Dermis microvascular lymphatic vessel endothelial cell (primary cell): ENCODE measurements at regions not wholly inside any gene's neighbourhood (a gene's known extent, or its start where the extent isn't known, plus 50 kb on each side); places are given as distances from the start of the nearest gene placed in this dataset.

ENCODE experiments used
- DNase-seq, 2 donors: peaks; one replicate each; pipeline versions ENCODE4 v3.0.0 to v3.0.0-alpha.2; 2010; ENCODE audit warnings: low read depth in 2 of 2

- DNase-seq, result no peak
Measured at GRCh38 chr17:72342627-72343527, 222.1 kb downstream of the SOX9 start.

- no peak for DNase-seq
Measured at GRCh38 chr17:72343911-72344310, 223.1 kb downstream of the SOX9 start.

GRCh38 chr17:72344613-72345012 is 223.8 kb downstream of the SOX9 start:
- DNase-seq, result no peak

- no peak for DNase-seq
Measured at GRCh38 chr17:72345088-72345487, 224.3 kb downstream of the SOX9 start.

- DNase-seq, result no peak
Measured at GRCh38 chr17:72345536-72345935, 224.7 kb downstream of the SOX9 start.

- no peak for DNase-seq
Measured at GRCh38 chr17:72346306-72346705, 225.5 kb downstream of the SOX9 start.

GRCh38 chr17:72349011-72349410 is 228.2 kb downstream of the SOX9 start:
- no peak for DNase-seq

- DNase-seq, result no peak
Measured at GRCh38 chr17:72349491-72349995, 228.7 kb downstream of the SOX9 start.

GRCh38 chr17:72350073-72350472 is 229.3 kb downstream of the SOX9 start:
- DNase-seq, result no peak

- no peak for DNase-seq
Measured at GRCh38 chr17:72351365-72351764, 230.5 kb downstream of the SOX9 start.

GRCh38 chr17:72351884-72352346 is 231.1 kb downstream of the SOX9 start:
- DNase-seq, result no peak

GRCh38 chr17:72353502-72353901 is 232.7 kb downstream of the SOX9 start:
- DNase-seq, result no peak

GRCh38 chr17:72354071-72354470 is 233.3 kb downstream of the SOX9 start:
- no peak for DNase-seq

GRCh38 chr17:72357764-72358365 is 237.0 kb downstream of the SOX9 start:
- no peak for DNase-seq

- DNase-seq, result no peak
Measured at GRCh38 chr17:72358465-72358864, 237.6 kb downstream of the SOX9 start.

GRCh38 chr17:72359274-72359673 is 238.5 kb downstream of the SOX9 start:
- DNase-seq, result no peak

GRCh38 chr17:72359811-72360210 is 239.0 kb downstream of the SOX9 start:
- no peak for DNase-seq

- DNase-seq, result no peak
Measured at GRCh38 chr17:72360386-72360940, 239.6 kb downstream of the SOX9 start.

GRCh38 chr17:72361892-72362291 is 241.1 kb downstream of the SOX9 start:
- DNase-seq, result no peak

GRCh38 chr17:72362376-72363088 is 241.7 kb downstream of the SOX9 start:
- no peak for DNase-seq

GRCh38 chr17:72363089-72363610 is 242.3 kb downstream of the SOX9 start:
- DNase-seq, result no peak
